K562 (cell line): ENCODE measurements at regions not wholly inside any gene's neighbourhood (a gene's known extent, or its start where the extent isn't known, plus 50 kb on each side); places are given as distances from the start of the nearest gene placed in this dataset.
A peak's percentile ranks its signal among the peaks of the same experiment; 100 is the strongest.

Experiments used
- CEBPB ChIP-seq: fragments of 450-650 bp; IDR thresholded peaks from 2 replicates; pipeline ENCODE4 v1.6.1; 2016; ENCODE audit warnings: missing genetic modification characterization, missing compliant biosample characterization
- FOXJ2 ChIP-seq: fragments of 200-800 bp; sonication (Bioruptor generic); IDR thresholded peaks from 2 replicates; pipeline ENCODE4 v1.6.1; 2016; ENCODE audit warnings: missing genetic modification characterization, missing compliant biosample characterization
- JUND ChIP-seq, 2 experiments: IDR thresholded peaks; 2 replicates in 1 of 2; 3 replicates in 1 of 2; pipeline ENCODE4 v1.6.1; 2011; ENCODE audit warnings: borderline replicate concordance in 2 of 2, low read depth in 2 of 2, low read length in 2 of 2, improper control_type of control experiment in 1 of 2, missing biosample characterization in 1 of 2, missing genetic modification characterization in 1 of 2, missing genetic modification reagents in 1 of 2
- MIER1 ChIP-seq: fragments of 450-650 bp; IDR thresholded peaks from 2 replicates; pipeline ENCODE4 v1.6.1; 2016; ENCODE audit warnings: antibody characterized with exemption, mild to moderate bottlenecking, low read depth
- ZNF239 ChIP-seq: fragments of 250-450 bp; sonication (Bioruptor Pico); IDR thresholded peaks from 2 replicates; pipeline ENCODE4 v1.4.0; 2020; ENCODE audit warnings: mild to moderate bottlenecking
- ZNF830 ChIP-seq: fragments of 250-450 bp; sonication (Bioruptor Pico); IDR thresholded peaks from 2 replicates; pipeline ENCODE4 v1.5.0; 2021; ENCODE audit warnings: mild to moderate bottlenecking
- TF ChIP-seq, protein P1 (sequence below), 2 experiments: fragments of 450-650 bp in 1 of 2; sonication (generic) in 1 of 2; formaldehyde crosslinking in 1 of 2; IDR thresholded peaks; 2 replicates each; pipeline versions ENCODE4 v1.7.1 to v1.9.0; 2016 to 2022; ENCODE audit warnings: inconsistent platforms in 1 of 2, mild to moderate bottlenecking in 1 of 2, missing genetic modification reagents in 1 of 2
- TF ChIP-seq, protein P2 (sequence below): sonication (generic); formaldehyde crosslinking; IDR thresholded peaks from 2 replicates; pipeline ENCODE4 v1.8.0; 2023; ENCODE audit warnings: missing genetic modification reagents, mild to moderate bottlenecking, borderline replicate concordance
- TF ChIP-seq, protein P3 (sequence below): fragments of 450-650 bp; IDR thresholded peaks from 2 replicates; pipeline ENCODE4 v1.6.1; 2016; ENCODE audit warnings: mild to moderate bottlenecking

DNA sequence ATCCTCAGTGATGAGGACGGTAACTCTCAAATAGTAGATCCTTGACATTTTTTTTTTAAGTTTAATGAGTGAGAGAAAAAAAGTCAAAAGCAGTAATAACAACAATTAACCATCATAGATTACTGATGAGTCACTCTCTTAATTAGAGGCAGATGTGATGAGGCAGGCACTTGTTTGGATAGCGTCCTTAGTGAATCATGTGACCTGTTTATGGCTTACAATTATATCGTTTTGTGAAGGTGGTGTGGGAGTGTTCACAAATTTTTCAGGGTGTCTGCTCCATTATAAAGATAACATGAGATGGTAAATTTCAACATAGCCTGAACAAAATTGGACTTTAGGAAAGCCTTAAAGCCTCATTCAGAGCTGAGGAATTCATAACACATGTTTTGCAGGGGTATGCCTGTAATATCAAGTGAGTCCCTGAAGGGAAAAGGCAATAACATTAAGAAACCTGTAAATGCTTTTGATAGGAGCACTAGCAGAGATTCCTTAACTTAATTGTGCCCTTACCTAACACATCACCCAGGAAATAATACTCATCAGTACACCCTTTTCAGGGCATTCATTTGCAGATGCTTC lies 51.9 kb upstream of the XIAP start (continued):
- TF ChIP-seq, protein P1, sequence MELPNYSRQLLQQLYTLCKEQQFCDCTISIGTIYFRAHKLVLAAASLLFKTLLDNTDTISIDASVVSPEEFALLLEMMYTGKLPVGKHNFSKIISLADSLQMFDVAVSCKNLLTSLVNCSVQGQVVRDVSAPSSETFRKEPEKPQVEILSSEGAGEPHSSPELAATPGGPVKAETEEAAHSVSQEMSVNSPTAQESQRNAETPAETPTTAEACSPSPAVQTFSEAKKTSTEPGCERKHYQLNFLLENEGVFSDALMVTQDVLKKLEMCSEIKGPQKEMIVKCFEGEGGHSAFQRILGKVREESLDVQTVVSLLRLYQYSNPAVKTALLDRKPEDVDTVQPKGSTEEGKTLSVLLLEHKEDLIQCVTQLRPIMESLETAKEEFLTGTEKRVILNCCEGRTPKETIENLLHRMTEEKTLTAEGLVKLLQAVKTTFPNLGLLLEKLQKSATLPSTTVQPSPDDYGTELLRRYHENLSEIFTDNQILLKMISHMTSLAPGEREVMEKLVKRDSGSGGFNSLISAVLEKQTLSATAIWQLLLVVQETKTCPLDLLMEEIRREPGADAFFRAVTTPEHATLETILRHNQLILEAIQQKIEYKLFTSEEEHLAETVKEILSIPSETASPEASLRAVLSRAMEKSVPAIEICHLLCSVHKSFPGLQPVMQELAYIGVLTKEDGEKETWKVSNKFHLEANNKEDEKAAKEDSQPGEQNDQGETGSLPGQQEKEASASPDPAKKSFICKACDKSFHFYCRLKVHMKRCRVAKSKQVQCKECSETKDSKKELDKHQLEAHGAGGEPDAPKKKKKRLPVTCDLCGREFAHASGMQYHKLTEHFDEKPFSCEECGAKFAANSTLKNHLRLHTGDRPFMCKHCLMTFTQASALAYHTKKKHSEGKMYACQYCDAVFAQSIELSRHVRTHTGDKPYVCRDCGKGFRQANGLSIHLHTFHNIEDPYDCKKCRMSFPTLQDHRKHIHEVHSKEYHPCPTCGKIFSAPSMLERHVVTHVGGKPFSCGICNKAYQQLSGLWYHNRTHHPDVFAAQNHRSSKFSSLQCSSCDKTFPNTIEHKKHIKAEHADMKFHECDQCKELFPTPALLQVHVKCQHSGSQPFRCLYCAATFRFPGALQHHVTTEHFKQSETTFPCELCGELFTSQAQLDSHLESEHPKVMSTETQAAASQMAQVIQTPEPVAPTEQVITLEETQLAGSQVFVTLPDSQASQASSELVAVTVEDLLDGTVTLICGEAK (IDR thresholded peaks at IDR 0.05) = no peak
- TF ChIP-seq, protein P1 (CRISPR knock-in tag; IDR thresholded peaks at IDR 0.05) = no peak
- TF ChIP-seq ZNF830 (CRISPR knock-in tag) (no peak), FOXJ2 (no peak), ZNF239 (CRISPR knock-in tag) (no peak), MIER1 (no peak), CEBPB (tag) (no peak), JUND (IDR thresholded peaks at IDR 0.05; ENCODE audit: borderline replicate concordance, low read depth, low read length) (peak; percentile 59; the same call in 1 of the 2 replicates), JUND (tag; IDR thresholded peaks at IDR 0.05; ENCODE audit: borderline replicate concordance, low read depth, low read length) (0 out of 3 replicates have a peak, but pooled peaks have one; percentile 27)
- TF ChIP-seq, protein P2, sequence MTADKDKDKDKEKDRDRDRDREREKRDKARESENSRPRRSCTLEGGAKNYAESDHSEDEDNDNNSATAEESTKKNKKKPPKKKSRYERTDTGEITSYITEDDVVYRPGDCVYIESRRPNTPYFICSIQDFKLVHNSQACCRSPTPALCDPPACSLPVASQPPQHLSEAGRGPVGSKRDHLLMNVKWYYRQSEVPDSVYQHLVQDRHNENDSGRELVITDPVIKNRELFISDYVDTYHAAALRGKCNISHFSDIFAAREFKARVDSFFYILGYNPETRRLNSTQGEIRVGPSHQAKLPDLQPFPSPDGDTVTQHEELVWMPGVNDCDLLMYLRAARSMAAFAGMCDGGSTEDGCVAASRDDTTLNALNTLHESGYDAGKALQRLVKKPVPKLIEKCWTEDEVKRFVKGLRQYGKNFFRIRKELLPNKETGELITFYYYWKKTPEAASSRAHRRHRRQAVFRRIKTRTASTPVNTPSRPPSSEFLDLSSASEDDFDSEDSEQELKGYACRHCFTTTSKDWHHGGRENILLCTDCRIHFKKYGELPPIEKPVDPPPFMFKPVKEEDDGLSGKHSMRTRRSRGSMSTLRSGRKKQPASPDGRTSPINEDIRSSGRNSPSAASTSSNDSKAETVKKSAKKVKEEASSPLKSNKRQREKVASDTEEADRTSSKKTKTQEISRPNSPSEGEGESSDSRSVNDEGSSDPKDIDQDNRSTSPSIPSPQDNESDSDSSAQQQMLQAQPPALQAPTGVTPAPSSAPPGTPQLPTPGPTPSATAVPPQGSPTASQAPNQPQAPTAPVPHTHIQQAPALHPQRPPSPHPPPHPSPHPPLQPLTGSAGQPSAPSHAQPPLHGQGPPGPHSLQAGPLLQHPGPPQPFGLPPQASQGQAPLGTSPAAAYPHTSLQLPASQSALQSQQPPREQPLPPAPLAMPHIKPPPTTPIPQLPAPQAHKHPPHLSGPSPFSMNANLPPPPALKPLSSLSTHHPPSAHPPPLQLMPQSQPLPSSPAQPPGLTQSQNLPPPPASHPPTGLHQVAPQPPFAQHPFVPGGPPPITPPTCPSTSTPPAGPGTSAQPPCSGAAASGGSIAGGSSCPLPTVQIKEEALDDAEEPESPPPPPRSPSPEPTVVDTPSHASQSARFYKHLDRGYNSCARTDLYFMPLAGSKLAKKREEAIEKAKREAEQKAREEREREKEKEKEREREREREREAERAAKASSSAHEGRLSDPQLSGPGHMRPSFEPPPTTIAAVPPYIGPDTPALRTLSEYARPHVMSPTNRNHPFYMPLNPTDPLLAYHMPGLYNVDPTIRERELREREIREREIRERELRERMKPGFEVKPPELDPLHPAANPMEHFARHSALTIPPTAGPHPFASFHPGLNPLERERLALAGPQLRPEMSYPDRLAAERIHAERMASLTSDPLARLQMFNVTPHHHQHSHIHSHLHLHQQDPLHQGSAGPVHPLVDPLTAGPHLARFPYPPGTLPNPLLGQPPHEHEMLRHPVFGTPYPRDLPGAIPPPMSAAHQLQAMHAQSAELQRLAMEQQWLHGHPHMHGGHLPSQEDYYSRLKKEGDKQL (CRISPR knock-in tag) = no peak
- TF ChIP-seq, protein P3, sequence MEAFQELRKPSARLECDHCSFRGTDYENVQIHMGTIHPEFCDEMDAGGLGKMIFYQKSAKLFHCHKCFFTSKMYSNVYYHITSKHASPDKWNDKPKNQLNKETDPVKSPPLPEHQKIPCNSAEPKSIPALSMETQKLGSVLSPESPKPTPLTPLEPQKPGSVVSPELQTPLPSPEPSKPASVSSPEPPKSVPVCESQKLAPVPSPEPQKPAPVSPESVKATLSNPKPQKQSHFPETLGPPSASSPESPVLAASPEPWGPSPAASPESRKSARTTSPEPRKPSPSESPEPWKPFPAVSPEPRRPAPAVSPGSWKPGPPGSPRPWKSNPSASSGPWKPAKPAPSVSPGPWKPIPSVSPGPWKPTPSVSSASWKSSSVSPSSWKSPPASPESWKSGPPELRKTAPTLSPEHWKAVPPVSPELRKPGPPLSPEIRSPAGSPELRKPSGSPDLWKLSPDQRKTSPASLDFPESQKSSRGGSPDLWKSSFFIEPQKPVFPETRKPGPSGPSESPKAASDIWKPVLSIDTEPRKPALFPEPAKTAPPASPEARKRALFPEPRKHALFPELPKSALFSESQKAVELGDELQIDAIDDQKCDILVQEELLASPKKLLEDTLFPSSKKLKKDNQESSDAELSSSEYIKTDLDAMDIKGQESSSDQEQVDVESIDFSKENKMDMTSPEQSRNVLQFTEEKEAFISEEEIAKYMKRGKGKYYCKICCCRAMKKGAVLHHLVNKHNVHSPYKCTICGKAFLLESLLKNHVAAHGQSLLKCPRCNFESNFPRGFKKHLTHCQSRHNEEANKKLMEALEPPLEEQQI = no peak
